22Rv1 (cell line): ENCODE measurements at regions not wholly inside any gene's neighbourhood (a gene's known extent, or its start where the extent isn't known, plus 50 kb on each side); places are given as distances from the start of the nearest gene placed in this dataset.

ENCODE experiments used
- ZFX ChIP-seq: fragments of 450-650 bp; IDR thresholded peaks from 2 replicates; pipeline ENCODE4 v1.6.1; 2017; ENCODE audit warnings: antibody characterized with exemption, borderline replicate concordance
- TF ChIP-seq, protein P1 (sequence below): fragments of 450-650 bp; IDR thresholded peaks from 2 replicates; pipeline ENCODE4 v1.5.1; 2017; ENCODE audit warnings: mild to moderate bottlenecking

DNA sequence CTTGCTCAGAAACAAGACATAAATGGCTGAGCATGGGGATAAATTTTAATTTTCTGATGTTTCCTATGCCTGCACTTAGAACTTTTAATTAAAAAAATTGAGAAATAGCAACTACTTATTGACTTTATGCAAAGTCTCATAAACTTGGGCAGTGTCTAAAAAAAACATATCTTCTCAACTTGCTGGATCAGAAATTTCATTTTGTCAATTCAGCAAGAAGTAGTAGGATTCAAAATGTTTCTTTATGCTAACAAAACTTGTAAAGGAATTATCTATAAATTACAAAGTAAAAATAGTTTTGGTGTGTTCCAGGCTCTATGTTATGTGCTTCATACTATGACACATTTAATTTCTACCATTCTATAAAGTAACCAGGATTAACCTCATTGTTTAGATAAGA lies 562.2 kb upstream of the IMPG1 start:
- TF ChIP-seq, protein P1, sequence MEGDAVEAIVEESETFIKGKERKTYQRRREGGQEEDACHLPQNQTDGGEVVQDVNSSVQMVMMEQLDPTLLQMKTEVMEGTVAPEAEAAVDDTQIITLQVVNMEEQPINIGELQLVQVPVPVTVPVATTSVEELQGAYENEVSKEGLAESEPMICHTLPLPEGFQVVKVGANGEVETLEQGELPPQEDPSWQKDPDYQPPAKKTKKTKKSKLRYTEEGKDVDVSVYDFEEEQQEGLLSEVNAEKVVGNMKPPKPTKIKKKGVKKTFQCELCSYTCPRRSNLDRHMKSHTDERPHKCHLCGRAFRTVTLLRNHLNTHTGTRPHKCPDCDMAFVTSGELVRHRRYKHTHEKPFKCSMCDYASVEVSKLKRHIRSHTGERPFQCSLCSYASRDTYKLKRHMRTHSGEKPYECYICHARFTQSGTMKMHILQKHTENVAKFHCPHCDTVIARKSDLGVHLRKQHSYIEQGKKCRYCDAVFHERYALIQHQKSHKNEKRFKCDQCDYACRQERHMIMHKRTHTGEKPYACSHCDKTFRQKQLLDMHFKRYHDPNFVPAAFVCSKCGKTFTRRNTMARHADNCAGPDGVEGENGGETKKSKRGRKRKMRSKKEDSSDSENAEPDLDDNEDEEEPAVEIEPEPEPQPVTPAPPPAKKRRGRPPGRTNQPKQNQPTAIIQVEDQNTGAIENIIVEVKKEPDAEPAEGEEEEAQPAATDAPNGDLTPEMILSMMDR, result no peak
- TF ChIP-seq ZFX, result no peak
